Cardiac fibroblast (primary cell): ENCODE measurements at regions not wholly inside any gene's neighbourhood (a gene's known extent, or its start where the extent isn't known, plus 50 kb on each side); places are given as distances from the start of the nearest gene placed in this dataset.

Source experiments
- DNase-seq, 2 donors: peaks; one replicate each; pipeline versions ENCODE4 v3.0.0 to v3.0.0-alpha.2; 2010; ENCODE audit warnings: low read depth in 2 of 2
- H3K4me3 ChIP-seq, 2 donors: replicated peaks in 1 of 2; 1 replicate in 1 of 2; 2 replicates in 1 of 2; pipeline ENCODE4 v1.5.1; 2011; ENCODE audit warnings: low read depth in 2 of 2, low read length in 2 of 2, mild to moderate bottlenecking in 2 of 2, moderate library complexity in 1 of 2
- CTCF ChIP-seq: IDR thresholded peaks from one replicate; pipeline ENCODE4 v1.5.1; 2011; ENCODE audit warnings: low read depth, mild to moderate bottlenecking, low read length, inconsistent platforms

- no peak overlapping the region for H3K4me3 ChIP-seq
- TF ChIP-seq CTCF: no peak
- no peak for DNase-seq
These were observed 61.6 kb upstream of the KIAA1217 start for GRCh38 chr10:24147321-24147720.

- no peak for TF ChIP-seq CTCF
- no peak overlapping the region for H3K4me3 ChIP-seq
- DNase-seq: no peak
These were observed 59.3 kb upstream of the KIAA1217 start for GRCh38 chr10:24149640-24150039.

GRCh38 chr10:24150853-24151252 is 58.1 kb upstream of the KIAA1217 start:
- H3K4me3 ChIP-seq: no peak overlapping the region
- no peak for DNase-seq
- TF ChIP-seq CTCF: no peak

GRCh38 chr10:24152270-24152669 is 56.7 kb upstream of the KIAA1217 start:
- TF ChIP-seq CTCF: no peak
- no peak for DNase-seq

GRCh38 chr10:24153031-24153430 is 55.9 kb upstream of the KIAA1217 start:
- DNase-seq: no peak
- no peak overlapping the region for H3K4me3 ChIP-seq
- no peak for TF ChIP-seq CTCF

More at GRCh38 chr10:24152270-24152669, 56.7 kb upstream of the KIAA1217 start:
- H3K4me3 ChIP-seq: no peak overlapping the region

- no peak for DNase-seq
- no peak for TF ChIP-seq CTCF
- no peak overlapping the region for H3K4me3 ChIP-seq
These were observed 55.4 kb upstream of the KIAA1217 start for GRCh38 chr10:24153537-24153936.

- no peak for TF ChIP-seq CTCF
- peak in 1 of 2 donors; percentile 1 for DNase-seq
- H3K4me3 ChIP-seq: no peak overlapping the region
These were observed 52.3 kb upstream of the KIAA1217 start for GRCh38 chr10:24156686-24157085.
